ENCODE measurements at regions not wholly inside any gene's neighbourhood (a gene's known extent, or its start where the extent isn't known, plus 50 kb on each side); places are given as distances from the start of the nearest gene placed in this dataset.

DNA sequence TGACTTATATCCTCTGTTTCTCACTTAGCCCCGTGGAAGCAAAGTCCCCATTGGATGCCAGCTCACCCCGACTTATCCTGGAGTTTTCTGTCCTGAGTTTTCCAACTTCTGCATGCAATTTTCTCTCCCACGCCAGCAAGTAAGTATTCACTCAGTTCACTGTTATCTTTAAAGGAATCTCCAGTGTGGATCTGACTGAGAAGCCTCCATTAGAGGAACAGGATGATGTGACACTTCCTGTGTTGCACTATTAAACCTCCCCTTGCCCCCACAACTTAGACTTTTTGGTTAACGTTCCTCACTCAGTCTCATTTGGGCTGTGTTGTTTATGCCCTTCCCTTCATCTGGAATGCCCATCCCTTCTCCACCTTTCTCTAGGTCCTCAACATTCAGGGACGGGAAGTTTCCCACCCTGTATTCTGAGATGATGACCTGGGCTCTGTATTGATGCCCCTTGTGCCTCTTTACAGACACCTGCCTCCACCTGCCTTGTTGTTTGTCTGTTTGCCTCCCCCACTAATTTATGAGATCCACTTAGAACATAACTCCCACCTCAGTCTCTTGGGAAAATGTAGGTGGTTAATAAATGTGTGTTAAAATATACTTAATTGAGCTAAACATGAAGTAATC lies 536.1 kb upstream of the RAB6C start:
- TF ChIP-seq, protein P1, sequence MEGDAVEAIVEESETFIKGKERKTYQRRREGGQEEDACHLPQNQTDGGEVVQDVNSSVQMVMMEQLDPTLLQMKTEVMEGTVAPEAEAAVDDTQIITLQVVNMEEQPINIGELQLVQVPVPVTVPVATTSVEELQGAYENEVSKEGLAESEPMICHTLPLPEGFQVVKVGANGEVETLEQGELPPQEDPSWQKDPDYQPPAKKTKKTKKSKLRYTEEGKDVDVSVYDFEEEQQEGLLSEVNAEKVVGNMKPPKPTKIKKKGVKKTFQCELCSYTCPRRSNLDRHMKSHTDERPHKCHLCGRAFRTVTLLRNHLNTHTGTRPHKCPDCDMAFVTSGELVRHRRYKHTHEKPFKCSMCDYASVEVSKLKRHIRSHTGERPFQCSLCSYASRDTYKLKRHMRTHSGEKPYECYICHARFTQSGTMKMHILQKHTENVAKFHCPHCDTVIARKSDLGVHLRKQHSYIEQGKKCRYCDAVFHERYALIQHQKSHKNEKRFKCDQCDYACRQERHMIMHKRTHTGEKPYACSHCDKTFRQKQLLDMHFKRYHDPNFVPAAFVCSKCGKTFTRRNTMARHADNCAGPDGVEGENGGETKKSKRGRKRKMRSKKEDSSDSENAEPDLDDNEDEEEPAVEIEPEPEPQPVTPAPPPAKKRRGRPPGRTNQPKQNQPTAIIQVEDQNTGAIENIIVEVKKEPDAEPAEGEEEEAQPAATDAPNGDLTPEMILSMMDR (IDR thresholded peaks at IDR 0.05): no peak
- no peak for TF ChIP-seq POLR2A (IDR thresholded peaks at IDR 0.05)

Measured in gastroesophageal sphincter (tissue), 3 donors.